ENCODE measurements at regions not wholly inside any gene's neighbourhood (a gene's known extent, or its start where the extent isn't known, plus 50 kb on each side); places are given as distances from the start of the nearest gene placed in this dataset.

DNA sequence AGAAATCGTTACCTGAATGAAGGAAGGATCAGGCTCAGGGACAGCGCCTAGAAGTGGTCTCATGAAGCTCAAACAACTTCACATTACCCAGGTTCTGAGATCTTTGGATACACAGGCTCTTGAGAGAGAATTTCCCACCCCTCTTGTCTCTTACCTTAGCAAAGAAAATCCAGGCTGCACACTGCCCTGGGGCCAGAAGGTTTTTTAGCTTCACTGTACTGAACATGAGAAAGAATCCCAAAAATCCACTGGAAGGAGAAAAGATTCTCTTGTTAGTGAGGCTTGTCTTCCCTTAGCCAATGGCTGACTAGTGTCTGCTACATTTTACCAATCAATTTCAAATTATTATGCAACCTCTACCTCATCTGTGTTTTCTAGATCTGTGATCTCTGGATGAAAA, 101.0 kb upstream of the RIOK3 start:
- Histone ChIP-seq H3K9me3 (ENCODE audit: control insufficient read depth, insufficient read depth, low read depth, low read length) (no peaks in the 10 kb centered on the region), H3K4me2 (ENCODE audit: extremely low read depth, insufficient read depth, low read length) (no peak overlapping the region), H3K27ac (ENCODE audit: insufficient read depth, low read length) (no peak overlapping the region), H2AFZ (ENCODE audit: low read length) (no peak overlapping the region), H3K9ac (ENCODE audit: insufficient read depth, low read length) (no peak overlapping the region), H3K4me1 (ENCODE audit: control insufficient read depth, extremely low read depth, insufficient read depth, low read length) (peaks cover 3% of the 10 kb centered on the region), H3K4me3 (replicated peaks in 1 of 4; ENCODE audit: control extremely low read depth in 1 of 4, insufficient read depth in 1 of 4, low read depth in 3 of 4, low read length in 4 of 4) (no peak overlapping the region), H4K20me1 (ENCODE audit: control insufficient read depth, extremely low read depth, insufficient read depth, low read length) (no peaks in the 10 kb centered on the region), H3K36me3 (ENCODE audit: control insufficient read depth, insufficient read depth, low read length) (no peaks in the 10 kb centered on the region), H3K79me2 (ENCODE audit: control insufficient read depth, insufficient read depth, low read length) (no peaks in the 10 kb centered on the region), H3K27me3 (ENCODE audit: control insufficient read depth, insufficient read depth, low read length) (no peaks in the 10 kb centered on the region)
- DNase-seq (ENCODE audit: low read depth in 2 of 2): no peak
- TF ChIP-seq EZH2 (IDR thresholded peaks at IDR 0.05; ENCODE audit: low read length, missing control alignments): no peak
- TF ChIP-seq, protein P1, sequence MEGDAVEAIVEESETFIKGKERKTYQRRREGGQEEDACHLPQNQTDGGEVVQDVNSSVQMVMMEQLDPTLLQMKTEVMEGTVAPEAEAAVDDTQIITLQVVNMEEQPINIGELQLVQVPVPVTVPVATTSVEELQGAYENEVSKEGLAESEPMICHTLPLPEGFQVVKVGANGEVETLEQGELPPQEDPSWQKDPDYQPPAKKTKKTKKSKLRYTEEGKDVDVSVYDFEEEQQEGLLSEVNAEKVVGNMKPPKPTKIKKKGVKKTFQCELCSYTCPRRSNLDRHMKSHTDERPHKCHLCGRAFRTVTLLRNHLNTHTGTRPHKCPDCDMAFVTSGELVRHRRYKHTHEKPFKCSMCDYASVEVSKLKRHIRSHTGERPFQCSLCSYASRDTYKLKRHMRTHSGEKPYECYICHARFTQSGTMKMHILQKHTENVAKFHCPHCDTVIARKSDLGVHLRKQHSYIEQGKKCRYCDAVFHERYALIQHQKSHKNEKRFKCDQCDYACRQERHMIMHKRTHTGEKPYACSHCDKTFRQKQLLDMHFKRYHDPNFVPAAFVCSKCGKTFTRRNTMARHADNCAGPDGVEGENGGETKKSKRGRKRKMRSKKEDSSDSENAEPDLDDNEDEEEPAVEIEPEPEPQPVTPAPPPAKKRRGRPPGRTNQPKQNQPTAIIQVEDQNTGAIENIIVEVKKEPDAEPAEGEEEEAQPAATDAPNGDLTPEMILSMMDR (conservative IDR thresholded peaks at IDR 0.05 in 1 of 2, IDR thresholded peaks at IDR 0.05 in 1 of 2; ENCODE audit: low read depth in 1 of 2, low read length in 2 of 2): no peak

DNA sequence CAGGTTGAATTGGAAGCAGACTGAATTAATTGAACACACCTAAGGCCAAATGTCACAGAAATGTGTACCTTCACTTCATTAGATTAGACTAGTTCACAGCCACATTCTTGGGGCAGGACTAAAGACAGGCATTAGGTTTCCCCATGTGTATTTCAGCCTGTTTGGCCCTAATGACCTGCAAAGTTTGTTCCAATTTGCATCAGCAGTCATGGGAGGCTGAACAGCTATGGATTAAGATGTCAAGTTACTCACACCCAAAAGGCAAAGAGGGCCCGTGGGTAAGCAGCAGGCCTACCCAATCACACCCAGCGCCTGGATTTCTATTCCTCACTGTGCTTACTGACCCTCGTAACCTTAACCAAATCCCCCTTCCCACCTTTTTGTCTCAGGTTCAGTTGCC, 99.6 kb upstream of the RIOK3 start:
- Histone ChIP-seq H3K79me2 (ENCODE audit: control insufficient read depth, insufficient read depth, low read length) (no peaks in the 10 kb centered on the region), H3K9ac (ENCODE audit: insufficient read depth, low read length) (no peak overlapping the region), H4K20me1 (ENCODE audit: control insufficient read depth, extremely low read depth, insufficient read depth, low read length) (no peaks in the 10 kb centered on the region), H3K36me3 (ENCODE audit: control insufficient read depth, insufficient read depth, low read length) (no peaks in the 10 kb centered on the region), H3K4me1 (ENCODE audit: control insufficient read depth, extremely low read depth, insufficient read depth, low read length) (peaks cover 3% of the 10 kb centered on the region), H3K4me3 (replicated peaks in 1 of 4; ENCODE audit: control extremely low read depth in 1 of 4, insufficient read depth in 1 of 4, low read depth in 3 of 4, low read length in 4 of 4) (no peak overlapping the region), H3K4me2 (ENCODE audit: extremely low read depth, insufficient read depth, low read length) (no peak overlapping the region), H3K27me3 (ENCODE audit: control insufficient read depth, insufficient read depth, low read length) (no peaks in the 10 kb centered on the region), H2AFZ (ENCODE audit: low read length) (no peak overlapping the region), H3K27ac (ENCODE audit: insufficient read depth, low read length) (no peak overlapping the region), H3K9me3 (ENCODE audit: control insufficient read depth, insufficient read depth, low read depth, low read length) (no peaks in the 10 kb centered on the region)
- TF ChIP-seq, protein P1 (conservative IDR thresholded peaks at IDR 0.05 in 1 of 2, IDR thresholded peaks at IDR 0.05 in 1 of 2; ENCODE audit: low read depth in 1 of 2, low read length in 2 of 2): no peak
- no peak for TF ChIP-seq EZH2 (IDR thresholded peaks at IDR 0.05; ENCODE audit: low read length, missing control alignments)
- no peak for DNase-seq (ENCODE audit: low read depth in 2 of 2)

DNA sequence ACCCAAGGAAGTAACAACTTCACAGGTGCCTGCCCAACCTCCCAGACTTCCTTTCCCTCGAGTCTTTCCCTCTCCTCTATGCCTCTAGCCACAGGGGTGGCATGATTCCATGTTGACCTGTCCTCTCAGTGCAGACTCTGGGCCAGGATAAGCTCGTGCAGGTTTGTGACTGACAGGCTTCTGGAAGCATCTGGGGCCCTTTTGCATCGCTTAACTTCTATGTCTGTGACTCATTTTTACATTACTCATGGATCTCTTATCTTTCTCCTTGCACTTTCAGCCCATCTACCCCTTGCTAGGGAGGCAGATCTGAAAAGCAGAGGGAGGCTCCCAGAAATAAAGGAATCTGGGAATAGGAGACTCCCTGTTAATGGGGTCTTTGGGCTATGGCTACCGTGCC, 98.5 kb upstream of the RIOK3 start:
- no peaks in the 10 kb centered on the region for H4K20me1 ChIP-seq (ENCODE audit: control insufficient read depth, extremely low read depth, insufficient read depth, low read length)
- peaks cover 6% of the 10 kb centered on the region for H3K4me1 ChIP-seq (ENCODE audit: control insufficient read depth, extremely low read depth, insufficient read depth, low read length)
- H3K27me3 ChIP-seq (ENCODE audit: control insufficient read depth, insufficient read depth, low read length): no peaks in the 10 kb centered on the region
- DNase-seq (ENCODE audit: low read depth in 2 of 2): peak; percentile 21 to 84
- no peak overlapping the region for H3K4me3 ChIP-seq (replicated peaks in 1 of 4; ENCODE audit: control extremely low read depth in 1 of 4, insufficient read depth in 1 of 4, low read depth in 3 of 4, low read length in 4 of 4)
- no peak overlapping the region for H3K27ac ChIP-seq (ENCODE audit: insufficient read depth, low read length)
- H3K9ac ChIP-seq (ENCODE audit: insufficient read depth, low read length): no peak overlapping the region
- TF ChIP-seq, protein P1 (conservative IDR thresholded peaks at IDR 0.05 in 1 of 2, IDR thresholded peaks at IDR 0.05 in 1 of 2; ENCODE audit: low read depth in 1 of 2, low read length in 2 of 2): no peak
- TF ChIP-seq EZH2 (IDR thresholded peaks at IDR 0.05; ENCODE audit: low read length, missing control alignments): no peak
- no peaks in the 10 kb centered on the region for H3K79me2 ChIP-seq (ENCODE audit: control insufficient read depth, insufficient read depth, low read length)
- no peak overlapping the region for H3K4me2 ChIP-seq (ENCODE audit: extremely low read depth, insufficient read depth, low read length)
- H2AFZ ChIP-seq (ENCODE audit: low read length): no peak overlapping the region
- no peaks in the 10 kb centered on the region for H3K9me3 ChIP-seq (ENCODE audit: control insufficient read depth, insufficient read depth, low read depth, low read length)
- no peaks in the 10 kb centered on the region for H3K36me3 ChIP-seq (ENCODE audit: control insufficient read depth, insufficient read depth, low read length)

All from fibroblast of lung (primary cell).